T-helper 1 cell (primary cell): ENCODE measurements at regions not wholly inside any gene's neighbourhood (a gene's known extent, or its start where the extent isn't known, plus 50 kb on each side); places are given as distances from the start of the nearest gene placed in this dataset.

Experiments
- DNase-seq, 5 donors: peaks; one replicate each; pipeline ENCODE4 v3.0.0-alpha.2; 2012 to 2020

GRCh38 chr2:238727585-238728329 lies 120.1 kb upstream of the TWIST2 start:
- no peak for DNase-seq

GRCh38 chr2:238728330-238729260 lies 119.3 kb upstream of the TWIST2 start:
- DNase-seq: no peak

- no peak for DNase-seq
Measured at GRCh38 chr2:238729261-238729935, 118.5 kb upstream of the TWIST2 start.

- DNase-seq: no peak
Measured at GRCh38 chr2:238730001-238730669, 117.8 kb upstream of the TWIST2 start.

- no peak for DNase-seq
Measured at GRCh38 chr2:238730881-238731280, 117.0 kb upstream of the TWIST2 start.

- DNase-seq: no peak
Measured at GRCh38 chr2:238731961-238732360, 115.9 kb upstream of the TWIST2 start.

- no peak for DNase-seq
Measured at GRCh38 chr2:238738917-238739316, 109.0 kb upstream of the TWIST2 start.

GRCh38 chr2:238739668-238740067 lies 108.2 kb upstream of the TWIST2 start:
- DNase-seq: no peak

GRCh38 chr2:238741277-238741676 lies 106.6 kb upstream of the TWIST2 start:
- DNase-seq: no peak

GRCh38 chr2:238742066-238742465 lies 105.8 kb upstream of the TWIST2 start:
- DNase-seq: no peak

- DNase-seq: no peak
Measured at GRCh38 chr2:238742664-238743063, 105.2 kb upstream of the TWIST2 start.

GRCh38 chr2:238743243-238744065 lies 104.4 kb upstream of the TWIST2 start:
- no peak for DNase-seq

GRCh38 chr2:238744951-238745350 lies 102.9 kb upstream of the TWIST2 start:
- DNase-seq: no peak

- DNase-seq: no peak
Measured at GRCh38 chr2:238745997-238746396, 101.9 kb upstream of the TWIST2 start.

GRCh38 chr2:238747114-238747513 lies 100.8 kb upstream of the TWIST2 start:
- no peak for DNase-seq

GRCh38 chr2:238747557-238747956 lies 100.3 kb upstream of the TWIST2 start:
- DNase-seq: no peak

- no peak for DNase-seq
Measured at GRCh38 chr2:238750212-238750904, 97.5 kb upstream of the TWIST2 start.

- DNase-seq: no peak
Measured at GRCh38 chr2:238754259-238754658, 93.6 kb upstream of the TWIST2 start.

- no peak for DNase-seq
Measured at GRCh38 chr2:238761868-238762267, 86.0 kb upstream of the TWIST2 start.

- no peak for DNase-seq
Measured at GRCh38 chr2:238763471-238763995, 84.4 kb upstream of the TWIST2 start.

- DNase-seq: no peak
Measured at GRCh38 chr2:238765590-238765989, 82.3 kb upstream of the TWIST2 start.
